ENCODE measurements at regions not wholly inside any gene's neighbourhood (a gene's known extent, or its start where the extent isn't known, plus 50 kb on each side); places are given as distances from the start of the nearest gene placed in this dataset.

GRCh38 chr1:88111816-88112215, 572.3 kb upstream of the PKN2 start (continued):
- TF ChIP-seq, protein P1, sequence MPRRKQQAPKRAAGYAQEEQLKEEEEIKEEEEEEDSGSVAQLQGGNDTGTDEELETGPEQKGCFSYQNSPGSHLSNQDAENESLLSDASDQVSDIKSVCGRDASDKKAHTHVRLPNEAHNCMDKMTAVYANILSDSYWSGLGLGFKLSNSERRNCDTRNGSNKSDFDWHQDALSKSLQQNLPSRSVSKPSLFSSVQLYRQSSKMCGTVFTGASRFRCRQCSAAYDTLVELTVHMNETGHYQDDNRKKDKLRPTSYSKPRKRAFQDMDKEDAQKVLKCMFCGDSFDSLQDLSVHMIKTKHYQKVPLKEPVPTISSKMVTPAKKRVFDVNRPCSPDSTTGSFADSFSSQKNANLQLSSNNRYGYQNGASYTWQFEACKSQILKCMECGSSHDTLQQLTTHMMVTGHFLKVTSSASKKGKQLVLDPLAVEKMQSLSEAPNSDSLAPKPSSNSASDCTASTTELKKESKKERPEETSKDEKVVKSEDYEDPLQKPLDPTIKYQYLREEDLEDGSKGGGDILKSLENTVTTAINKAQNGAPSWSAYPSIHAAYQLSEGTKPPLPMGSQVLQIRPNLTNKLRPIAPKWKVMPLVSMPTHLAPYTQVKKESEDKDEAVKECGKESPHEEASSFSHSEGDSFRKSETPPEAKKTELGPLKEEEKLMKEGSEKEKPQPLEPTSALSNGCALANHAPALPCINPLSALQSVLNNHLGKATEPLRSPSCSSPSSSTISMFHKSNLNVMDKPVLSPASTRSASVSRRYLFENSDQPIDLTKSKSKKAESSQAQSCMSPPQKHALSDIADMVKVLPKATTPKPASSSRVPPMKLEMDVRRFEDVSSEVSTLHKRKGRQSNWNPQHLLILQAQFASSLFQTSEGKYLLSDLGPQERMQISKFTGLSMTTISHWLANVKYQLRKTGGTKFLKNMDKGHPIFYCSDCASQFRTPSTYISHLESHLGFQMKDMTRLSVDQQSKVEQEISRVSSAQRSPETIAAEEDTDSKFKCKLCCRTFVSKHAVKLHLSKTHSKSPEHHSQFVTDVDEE (CRISPR knock-in tag; IDR thresholded peaks at IDR 0.05): no peak
- TF ChIP-seq ZNF8 (CRISPR knock-in tag; IDR thresholded peaks at IDR 0.05) (no peak), SNAI2 (CRISPR knock-in tag; IDR thresholded peaks at IDR 0.05) (no peak)

DNA sequence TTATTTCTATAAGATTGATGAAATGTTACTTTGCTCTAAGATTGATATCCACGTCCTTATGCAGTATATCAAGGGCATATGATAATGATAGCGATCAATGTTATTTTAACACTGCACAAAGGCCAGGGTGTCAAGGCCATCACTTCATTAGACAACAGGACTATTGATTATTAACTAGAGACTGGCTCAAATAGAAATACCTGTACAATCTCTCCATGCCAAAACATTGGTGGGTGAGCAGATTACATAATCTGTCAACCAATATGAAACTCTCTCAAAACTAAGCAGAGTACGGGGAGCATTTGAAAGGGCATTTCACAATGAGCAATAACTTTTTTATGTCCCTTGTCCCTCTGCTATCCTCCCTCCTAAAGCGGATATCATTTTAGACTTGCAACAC, 566.5 kb upstream of the PKN2 start:
- TF ChIP-seq POU6F1 (CRISPR knock-in tag; IDR thresholded peaks at IDR 0.05; ENCODE audit: borderline replicate concordance, low read depth) (no peak), ARNTL (CRISPR knock-in tag; IDR thresholded peaks at IDR 0.05; ENCODE audit: borderline replicate concordance, low read depth) (no peak), CREB5 (CRISPR knock-in tag; IDR thresholded peaks at IDR 0.05; ENCODE audit: low read depth) (no peak), ZC3H10 (CRISPR knock-in tag; IDR thresholded peaks at IDR 0.05) (no peak), TCF4 (CRISPR knock-in tag; IDR thresholded peaks at IDR 0.05; ENCODE audit: borderline replicate concordance) (no peak), RARB (CRISPR knock-in tag; IDR thresholded peaks at IDR 0.05) (no peak), BACH2 (CRISPR knock-in tag; IDR thresholded peaks at IDR 0.05; ENCODE audit: borderline replicate concordance) (no peak), SNAI2 (CRISPR knock-in tag; IDR thresholded peaks at IDR 0.05) (no peak), ZFP3 (CRISPR knock-in tag; IDR thresholded peaks at IDR 0.05) (no peak), ZFP30 (CRISPR knock-in tag; IDR thresholded peaks at IDR 0.05) (no peak), OSR1 (CRISPR knock-in tag; IDR thresholded peaks at IDR 0.05) (no peak), CSDC2 (CRISPR knock-in tag; IDR thresholded peaks at IDR 0.05) (no peak), TOX (CRISPR knock-in tag; IDR thresholded peaks at IDR 0.05; ENCODE audit: borderline replicate concordance) (no peak), ZNF70 (CRISPR knock-in tag; IDR thresholded peaks at IDR 0.05) (no peak), ESRRG (CRISPR knock-in tag; IDR thresholded peaks at IDR 0.05) (no peak), PATZ1 (CRISPR knock-in tag; IDR thresholded peaks at IDR 0.05; ENCODE audit: borderline replicate concordance) (no peak)
- TF ChIP-seq, protein P1 (CRISPR knock-in tag; IDR thresholded peaks at IDR 0.05): no peak
- TF ChIP-seq, protein P2, sequence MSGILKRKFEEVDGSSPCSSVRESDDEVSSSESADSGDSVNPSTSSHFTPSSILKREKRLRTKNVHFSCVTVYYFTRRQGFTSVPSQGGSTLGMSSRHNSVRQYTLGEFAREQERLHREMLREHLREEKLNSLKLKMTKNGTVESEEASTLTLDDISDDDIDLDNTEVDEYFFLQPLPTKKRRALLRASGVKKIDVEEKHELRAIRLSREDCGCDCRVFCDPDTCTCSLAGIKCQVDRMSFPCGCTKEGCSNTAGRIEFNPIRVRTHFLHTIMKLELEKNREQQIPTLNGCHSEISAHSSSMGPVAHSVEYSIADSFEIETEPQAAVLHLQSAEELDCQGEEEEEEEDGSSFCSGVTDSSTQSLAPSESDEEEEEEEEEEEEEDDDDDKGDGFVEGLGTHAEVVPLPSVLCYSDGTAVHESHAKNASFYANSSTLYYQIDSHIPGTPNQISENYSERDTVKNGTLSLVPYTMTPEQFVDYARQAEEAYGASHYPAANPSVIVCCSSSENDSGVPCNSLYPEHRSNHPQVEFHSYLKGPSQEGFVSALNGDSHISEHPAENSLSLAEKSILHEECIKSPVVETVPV (CRISPR knock-in tag; IDR thresholded peaks at IDR 0.05): no peak
- ATAC-seq: no peak
